GM12873 (cell line): ENCODE measurements at regions not wholly inside any gene's neighbourhood (a gene's known extent, or its start where the extent isn't known, plus 50 kb on each side); places are given as distances from the start of the nearest gene placed in this dataset.

Experiments
- CTCF ChIP-seq: IDR thresholded peaks from 2 replicates; pipeline ENCODE4 v1.5.1; 2012; ENCODE audit warnings: low read depth, mild to moderate bottlenecking, moderate library complexity, low read length, control low read depth; ENCODE audit not compliant: insufficient read depth; ENCODE audit errors: missing control alignments

- TF ChIP-seq CTCF, result no peak
These were observed 295.3 kb upstream of the IRX4 start for GRCh38 chr5:2178071-2178477.

GRCh38 chr5:2177244-2177643, 294.5 kb upstream of the IRX4 start:
- TF ChIP-seq CTCF, result no peak

GRCh38 chr5:2176581-2176980, 293.9 kb upstream of the IRX4 start:
- no peak for TF ChIP-seq CTCF

GRCh38 chr5:2175842-2176404, 293.2 kb upstream of the IRX4 start:
- TF ChIP-seq CTCF, result no peak

- no peak for TF ChIP-seq CTCF
These were observed 292.3 kb upstream of the IRX4 start for GRCh38 chr5:2175041-2175440.

GRCh38 chr5:2174538-2174937, 291.8 kb upstream of the IRX4 start:
- TF ChIP-seq CTCF, result no peak

GRCh38 chr5:2173151-2173834, 290.6 kb upstream of the IRX4 start:
- TF ChIP-seq CTCF, result no peak
